Stimulated activated CD4-positive, alpha-beta T cell treated with anti-CD3 and anti-CD28 coated beads, Interleukin-15, amount 100 ng/mL, for 1 hour (primary cell): ENCODE measurements at regions not wholly inside any gene's neighbourhood (a gene's known extent, or its start where the extent isn't known, plus 50 kb on each side); places are given as distances from the start of the nearest gene placed in this dataset.

Source experiments
- DNase-seq, 2 donors: peaks; one replicate each; pipeline ENCODE4 v3.0.0-alpha.2; 2020; ENCODE audit warnings: low read depth in 1 of 2, low spot score in 1 of 2

DNA sequence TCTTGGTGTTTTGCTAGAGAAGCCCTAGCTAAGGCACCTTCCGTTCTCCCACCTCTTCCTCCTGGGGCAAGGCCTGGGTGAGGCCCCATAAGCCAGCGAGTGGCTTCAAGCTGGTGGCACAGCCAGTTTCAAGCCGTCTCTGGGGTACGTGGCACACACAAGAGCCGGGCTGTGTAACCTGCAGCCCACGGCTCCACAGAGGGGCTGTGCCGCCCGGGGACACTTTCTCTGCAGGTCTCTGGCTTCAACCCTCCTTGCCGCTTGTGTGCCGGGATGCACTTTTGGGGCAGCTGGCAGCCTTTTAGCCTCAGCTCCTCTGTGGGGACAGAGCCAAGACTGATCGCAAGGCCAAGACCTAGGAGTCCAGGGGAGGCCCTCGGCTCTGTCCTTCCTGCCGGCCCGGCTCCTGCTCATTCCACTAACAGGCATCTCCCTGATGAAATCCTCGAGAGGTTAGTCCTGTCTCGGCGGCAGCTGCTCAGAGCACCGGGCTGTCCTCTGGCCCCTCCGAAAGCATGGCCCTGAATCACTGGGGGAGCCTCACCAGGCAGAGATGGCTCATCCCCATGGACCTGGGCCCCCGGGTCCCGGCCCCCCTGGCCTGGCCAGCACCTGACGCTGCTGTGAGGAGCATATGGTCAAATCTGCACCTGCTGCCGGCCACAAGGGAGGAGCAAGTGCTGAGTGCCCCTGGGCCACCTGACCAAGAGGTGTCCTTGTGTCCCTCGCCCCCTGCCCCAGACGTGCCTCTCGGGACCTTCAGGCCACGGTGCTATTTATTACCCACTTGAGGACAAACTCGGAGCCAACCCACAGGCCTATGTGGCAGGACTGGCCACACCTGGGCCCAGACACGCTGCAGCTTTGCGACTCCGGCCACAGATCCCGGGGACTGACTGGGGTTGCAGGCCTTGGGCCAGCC is 98.5 kb downstream of the METRNL start:
- DNase-seq: no peak

DNA sequence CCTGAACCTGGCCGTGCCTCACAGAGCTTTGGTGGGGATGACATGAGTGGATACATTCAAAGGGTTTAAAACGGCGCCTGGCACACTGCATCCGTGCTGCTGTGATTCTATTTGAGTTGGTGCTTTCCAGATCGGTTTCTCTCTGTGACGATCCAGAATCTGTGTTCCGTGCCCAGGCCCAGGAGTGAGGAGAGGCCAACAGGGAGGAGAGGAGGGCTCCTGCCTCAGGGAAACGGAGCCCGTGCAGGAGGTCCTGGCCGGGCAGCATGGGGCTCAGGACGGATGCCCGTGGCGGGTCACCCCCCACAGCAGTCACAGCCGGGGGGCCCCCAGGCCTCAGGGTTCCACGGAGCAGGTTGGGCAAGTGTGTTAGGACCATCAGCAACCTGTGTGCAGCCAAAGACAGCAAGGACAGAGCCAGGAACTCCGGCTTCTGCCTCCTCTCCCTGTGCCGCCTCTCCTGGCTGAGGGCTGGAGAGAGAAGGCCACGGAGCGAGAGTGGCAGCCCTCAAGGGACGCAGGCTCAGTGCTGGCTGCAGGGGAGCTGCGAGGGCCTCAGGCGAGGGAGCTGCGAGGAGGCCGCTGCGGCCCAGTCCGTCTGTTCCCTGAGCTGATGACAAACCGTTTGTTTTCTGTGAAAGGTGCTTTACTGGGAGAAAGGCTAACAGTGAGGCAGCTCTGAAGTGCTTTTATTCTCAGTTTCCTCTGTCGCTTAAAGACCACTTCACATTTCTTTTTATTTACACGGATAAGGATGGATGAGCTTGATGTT is 99.3 kb downstream of the METRNL start:
- no peak for DNase-seq

DNA sequence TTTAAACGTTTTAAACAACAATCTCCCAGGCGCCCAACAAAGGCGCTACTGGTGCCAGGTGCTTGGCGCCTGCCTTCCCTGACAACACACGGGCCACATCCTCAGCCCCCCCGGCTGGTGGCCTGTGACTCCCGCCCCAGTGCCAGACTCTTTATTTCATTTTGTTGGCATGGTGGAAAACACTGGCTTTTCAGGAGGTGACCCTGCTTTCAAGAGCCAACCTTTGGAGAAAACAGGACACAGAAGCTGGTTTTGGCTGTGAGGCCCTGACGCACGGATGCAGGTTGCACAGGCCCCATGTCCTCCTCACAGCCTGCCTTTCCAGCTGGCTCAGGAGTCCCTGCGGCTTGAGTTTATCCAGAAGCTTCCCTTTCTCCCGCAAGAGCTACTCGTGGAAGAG is 100.0 kb downstream of the METRNL start:
- no peak for DNase-seq

DNA sequence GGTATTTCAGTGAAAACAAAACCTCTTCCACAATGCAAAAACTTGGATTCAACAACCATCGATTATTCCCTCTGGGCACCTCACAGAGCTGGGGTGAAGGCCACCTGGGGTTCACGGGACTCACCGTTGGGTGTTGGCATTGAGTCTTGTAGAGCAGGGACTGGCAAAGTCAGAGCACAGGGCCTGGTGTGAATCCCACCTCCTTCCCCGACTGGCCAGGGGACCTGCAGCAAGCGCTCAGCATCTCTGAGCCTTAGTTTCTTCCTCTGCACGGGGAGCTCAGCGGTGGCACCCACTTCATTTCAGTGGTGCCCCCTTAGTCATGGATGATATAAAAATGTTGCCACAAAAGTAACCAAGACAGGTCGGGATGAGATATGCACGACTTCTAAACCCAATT is 100.4 kb downstream of the METRNL start:
- no peak for DNase-seq

DNA sequence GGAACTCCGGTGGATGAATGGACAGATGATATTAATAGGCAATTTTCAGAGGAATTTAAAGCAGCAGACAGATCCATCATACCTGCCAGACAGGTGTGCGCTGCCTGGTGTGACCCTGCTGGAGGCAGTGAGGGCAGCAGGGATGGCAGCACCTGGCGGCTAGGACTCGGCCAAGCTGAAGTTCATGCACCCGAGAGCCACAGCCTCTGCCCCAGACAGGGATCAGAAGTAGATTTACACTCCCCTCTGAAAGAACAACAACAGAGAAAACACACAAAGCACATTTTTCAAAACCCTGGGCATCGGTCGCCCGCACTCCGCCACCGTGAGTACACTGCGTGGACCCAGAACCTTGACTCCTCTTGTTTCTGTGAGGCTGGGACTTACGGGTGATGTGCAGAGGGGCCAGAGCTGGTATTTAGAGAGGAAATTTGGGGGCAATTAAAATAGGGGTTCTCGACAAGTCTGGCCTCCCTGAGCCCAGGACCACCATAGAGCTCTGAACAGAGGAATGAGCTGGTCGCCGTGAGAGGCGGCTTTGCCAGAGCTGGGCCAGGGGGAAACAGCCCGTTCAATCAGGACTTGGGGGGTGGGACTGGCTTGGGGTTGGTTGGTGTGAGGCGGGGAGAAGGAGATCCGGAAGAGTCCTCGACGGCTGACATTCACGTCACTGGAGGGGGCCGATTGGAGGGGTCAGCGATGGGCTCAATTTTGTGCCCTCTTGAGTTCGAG is 101.0 kb downstream of the METRNL start:
- no peak for DNase-seq

GRCh38 chr17:83180996-83181481 is 101.6 kb downstream of the METRNL start:
- no peak for DNase-seq

GRCh38 chr17:83181991-83182619 is 102.7 kb downstream of the METRNL start:
- no peak for DNase-seq

DNA sequence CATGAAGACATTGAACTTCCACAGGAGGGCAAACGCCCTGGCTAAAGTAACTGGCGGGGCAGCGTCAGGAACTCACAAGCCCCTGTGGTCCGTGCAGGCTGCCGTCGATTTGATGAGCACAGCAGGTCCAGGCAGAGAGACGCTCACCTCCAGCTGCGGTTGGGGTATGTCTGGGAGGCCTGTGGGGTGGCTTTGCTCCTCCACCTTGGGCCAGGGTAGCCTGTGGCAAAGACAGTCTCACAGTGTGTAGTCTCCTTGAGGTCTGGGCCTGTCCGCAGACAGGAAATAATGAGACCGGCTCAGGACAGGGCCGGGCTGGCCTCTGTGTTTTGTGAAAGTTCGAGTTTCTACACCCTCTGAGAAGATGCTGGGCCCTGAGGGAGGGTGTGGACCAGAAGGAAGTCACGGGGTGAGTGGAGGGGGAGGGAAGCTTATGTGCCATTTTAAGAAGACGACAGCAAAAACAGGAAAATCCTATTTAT is 103.3 kb downstream of the METRNL start:
- DNase-seq: no peak

DNA sequence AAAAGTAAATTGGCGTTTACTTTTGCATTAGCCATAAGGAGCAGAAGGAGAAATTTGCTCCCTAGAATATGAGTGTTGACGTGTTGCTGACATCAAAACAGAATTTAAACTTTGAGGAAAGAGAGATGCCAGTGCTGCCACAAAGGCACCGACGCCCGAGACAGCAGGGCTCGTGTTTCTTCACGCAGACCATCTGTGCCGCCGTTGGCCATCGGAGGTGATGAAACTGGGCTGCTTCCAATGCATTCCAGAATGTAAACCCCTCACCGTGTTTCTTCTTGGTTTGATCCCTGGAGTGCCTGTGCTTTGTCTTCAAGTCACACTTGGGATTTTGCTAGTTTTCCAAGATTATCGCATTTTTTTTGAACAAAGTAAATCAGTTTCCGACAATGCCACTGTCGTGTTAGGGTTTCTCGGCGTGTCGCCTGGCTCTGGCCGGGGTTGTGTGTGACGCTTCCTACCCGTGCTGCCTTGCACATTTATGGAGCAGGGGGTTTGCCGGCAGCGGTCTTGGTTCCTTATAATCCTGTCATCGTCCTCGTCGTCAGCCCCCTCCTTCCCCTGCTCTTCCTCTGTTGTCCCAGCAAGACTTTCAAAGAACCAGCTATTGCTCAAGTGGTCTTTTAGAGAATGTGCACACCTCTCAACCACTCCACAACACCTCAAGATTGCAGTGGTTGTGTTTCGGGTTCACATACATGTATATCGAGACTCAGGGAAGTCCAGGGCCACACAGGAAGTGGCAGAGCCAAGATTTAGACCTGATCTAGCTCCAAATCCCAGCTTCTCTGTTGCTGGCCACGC is 103.9 kb downstream of the METRNL start:
- DNase-seq: no peak

DNA sequence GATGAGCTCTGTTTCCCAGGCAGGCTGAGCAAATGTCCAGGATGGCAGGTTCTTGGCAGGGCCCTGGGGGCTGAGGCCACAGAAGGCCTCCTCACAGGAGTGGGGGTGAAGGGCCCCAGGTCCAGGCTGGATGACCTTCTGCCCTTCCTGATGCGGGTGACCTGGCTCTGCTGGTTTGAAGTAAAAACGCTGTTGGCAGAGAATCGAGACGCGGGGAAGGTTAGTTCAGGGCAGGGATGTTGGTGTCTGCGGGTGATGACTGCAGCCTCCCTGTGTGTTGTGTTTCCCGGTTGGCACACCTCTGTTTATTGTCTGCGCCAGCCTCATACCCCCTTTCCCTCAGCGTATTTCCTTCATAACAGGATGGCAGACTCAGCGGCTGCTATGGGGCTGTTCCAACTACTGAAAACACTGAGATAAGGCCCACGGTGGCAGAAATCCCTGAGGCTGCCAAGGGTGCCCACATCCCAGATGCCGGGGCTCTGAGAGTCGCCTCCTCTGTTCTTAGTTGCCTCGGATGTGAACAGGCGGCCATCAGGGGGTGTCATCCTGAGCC is 104.6 kb downstream of the METRNL start:
- no peak for DNase-seq

- no peak for DNase-seq
Measured at GRCh38 chr17:83185023-83186002, 105.9 kb downstream of the METRNL start.

GRCh38 chr17:83186226-83186625 is 106.8 kb downstream of the METRNL start:
- no peak for DNase-seq

GRCh38 chr17:83186751-83187421 is 107.5 kb downstream of the METRNL start:
- no peak for DNase-seq

GRCh38 chr17:83187782-83188311 is 108.4 kb downstream of the METRNL start:
- DNase-seq: no peak

GRCh38 chr17:83189044-83190003 is 109.9 kb downstream of the METRNL start:
- no peak for DNase-seq

GRCh38 chr17:83190004-83190385 is 110.6 kb downstream of the METRNL start:
- no peak for DNase-seq
